ENCODE measurements at regions not wholly inside any gene's neighbourhood (a gene's known extent, or its start where the extent isn't known, plus 50 kb on each side); places are given as distances from the start of the nearest gene placed in this dataset.
"Not testable (repeated sequence)": the region's sequence is repeated elsewhere in the genome, so short reads cannot be mapped to it uniquely, and the experiment has no call there.

DNA sequence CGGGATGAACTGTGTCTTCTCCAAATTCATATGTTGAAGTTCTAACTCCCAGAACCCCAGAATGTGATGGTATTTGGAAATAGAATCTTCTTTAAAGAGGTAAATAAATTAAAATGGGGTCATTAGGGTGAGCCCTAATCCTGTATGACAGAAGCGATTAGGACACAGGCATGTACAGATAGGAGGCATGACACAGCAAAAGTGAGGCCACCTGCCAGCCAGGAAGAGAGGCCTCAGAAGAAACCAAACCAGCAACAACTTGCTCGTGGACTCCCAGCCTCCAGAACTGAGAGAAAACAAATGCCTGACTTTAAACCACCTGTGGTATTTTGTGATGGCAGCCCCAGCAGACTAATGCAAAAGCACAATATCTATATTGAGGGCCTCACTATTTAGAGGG, 214.3 kb downstream of the NEBL start:
- no peaks in the 10 kb centered on the region for H3K27me3 Mint-ChIP-seq
- POLR2A ChIA-PET = no interaction called here

DNA sequence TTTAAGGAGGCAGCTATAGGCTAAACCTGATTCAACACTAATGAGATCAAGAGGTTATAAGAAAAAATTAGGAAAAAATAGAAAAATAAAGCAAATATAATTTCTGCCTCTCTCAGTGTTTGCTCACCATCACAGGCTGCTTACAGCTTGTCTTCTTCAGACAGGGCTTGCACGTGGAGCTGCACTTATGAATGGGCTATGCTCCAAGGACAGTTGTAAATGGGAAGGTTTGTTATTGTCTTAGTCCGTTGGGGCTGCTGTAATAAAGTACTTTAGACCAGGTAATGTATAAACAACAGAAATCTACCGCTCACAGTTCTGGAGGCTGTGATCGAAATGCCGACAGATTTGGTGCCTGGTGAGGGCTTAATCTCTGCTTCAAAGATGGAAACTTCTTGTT, 219.8 kb downstream of the NEBL start:
- no peaks in the 10 kb centered on the region for H3K4me1 Mint-ChIP-seq
- POLR2A ChIA-PET = no interaction called here

More for the DNA sequence above, 214.3 kb downstream of the NEBL start:
- no peak for DNase-seq
- CTCF ChIA-PET = no interaction called here
- Mint-ChIP-seq H3K27ac (no peak overlapping the region), H3K36me3 (ENCODE audit: low read depth) (no peaks in the 10 kb centered on the region), H3K4me1 (no peaks in the 10 kb centered on the region), H3K9me3 (peaks cover 9% of the 10 kb centered on the region), H3K4me3 (no peak overlapping the region)

DNA sequence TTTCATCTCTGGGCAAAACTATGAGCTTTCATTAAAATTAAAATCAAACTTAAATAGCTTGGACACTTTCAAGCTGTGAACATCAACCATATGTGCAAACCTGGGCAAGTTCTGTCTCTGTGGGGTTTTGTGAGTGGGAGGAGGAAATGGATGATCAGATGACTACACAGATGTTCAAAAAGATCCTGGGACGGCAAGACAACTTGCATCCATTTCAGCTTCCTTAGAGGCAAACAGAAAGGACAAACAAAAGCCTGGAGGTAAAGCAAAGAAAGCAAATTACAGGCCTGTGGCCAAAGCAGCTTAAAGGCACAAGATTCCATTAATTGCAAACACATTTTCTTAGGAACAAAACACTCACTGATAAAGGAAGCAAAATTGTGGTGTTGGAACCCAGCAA, 222.2 kb downstream of the NEBL start:
- Mint-ChIP-seq H3K4me1 (no peaks in the 10 kb centered on the region), H3K36me3 (ENCODE audit: low read depth) (no peaks in the 10 kb centered on the region), H3K9me3 (peaks cover 8% of the 10 kb centered on the region), H3K4me3 (no peak overlapping the region), H3K27ac (no peak overlapping the region), H3K27me3 (no peaks in the 10 kb centered on the region)
- DNase-seq = no peak
- CTCF ChIA-PET = no interaction called here
- POLR2A ChIA-PET = no interaction called here

More for the DNA sequence above, 219.8 kb downstream of the NEBL start:
- DNase-seq = no peak
- Mint-ChIP-seq H3K36me3 (ENCODE audit: low read depth) (no peaks in the 10 kb centered on the region), H3K9me3 (peaks cover 5% of the 10 kb centered on the region), H3K4me3 (no peak overlapping the region), H3K27me3 (no peaks in the 10 kb centered on the region), H3K27ac (no peak overlapping the region)
- CTCF ChIA-PET = no interaction called here

DNA sequence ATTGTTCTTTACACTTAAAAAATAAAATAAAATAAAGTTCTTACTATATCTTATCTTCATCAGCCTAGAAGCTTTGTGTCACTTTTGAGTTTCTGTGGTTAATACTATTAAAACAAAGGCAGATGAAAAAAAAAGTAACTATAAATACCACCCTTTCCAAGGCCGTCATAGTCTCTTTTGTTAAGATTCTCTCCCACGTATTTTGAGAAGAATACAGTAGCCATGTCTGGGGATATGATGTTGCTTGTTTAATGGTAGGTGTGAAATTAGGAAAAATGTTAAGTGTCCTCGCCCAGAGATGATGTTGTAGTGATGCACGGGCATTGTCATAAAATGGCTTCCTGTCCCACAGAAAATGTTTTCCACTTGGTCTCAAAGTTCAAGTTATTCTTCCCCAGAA, 223.9 kb downstream of the NEBL start:
- H3K27ac Mint-ChIP-seq = no peak overlapping the region
- CTCF ChIA-PET = no interaction called here

DNA sequence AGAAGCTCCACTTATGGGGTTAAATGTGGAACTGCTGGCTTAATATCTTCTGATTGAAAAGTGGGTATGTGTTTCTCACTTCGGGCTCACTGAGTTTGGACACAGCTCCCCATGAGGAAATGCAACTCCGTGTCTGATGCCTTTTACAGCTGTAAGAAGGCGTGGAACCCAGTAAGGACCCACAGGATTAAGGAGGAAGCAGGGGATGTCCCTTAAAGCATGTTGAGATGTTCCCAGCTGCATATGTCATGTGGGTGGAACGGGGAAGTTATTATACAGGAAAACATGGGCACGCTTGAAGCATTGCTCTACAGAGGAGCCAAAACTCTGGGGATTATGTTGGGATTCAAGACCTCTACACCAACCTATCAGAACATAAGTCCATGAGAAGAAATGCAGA, 224.4 kb downstream of the NEBL start:
- Mint-ChIP-seq H3K4me3 (no peak overlapping the region), H3K9me3 (peaks cover 7% of the 10 kb centered on the region), H3K27me3 (no peaks in the 10 kb centered on the region), H3K4me1 (no peaks in the 10 kb centered on the region), H3K36me3 (ENCODE audit: low read depth) (no peaks in the 10 kb centered on the region), H3K27ac (no peak overlapping the region)
- ChIA-PET POLR2A (no interaction called here), CTCF (no interaction called here)
- no peak for DNase-seq

More for the DNA sequence above, 223.9 kb downstream of the NEBL start:
- Mint-ChIP-seq H3K36me3 (ENCODE audit: low read depth) (no peaks in the 10 kb centered on the region), H3K9me3 (peaks cover 5% of the 10 kb centered on the region), H3K27me3 (no peaks in the 10 kb centered on the region), H3K4me1 (no peaks in the 10 kb centered on the region), H3K4me3 (no peak overlapping the region)
- no peak for DNase-seq
- POLR2A ChIA-PET = no interaction called here

DNA sequence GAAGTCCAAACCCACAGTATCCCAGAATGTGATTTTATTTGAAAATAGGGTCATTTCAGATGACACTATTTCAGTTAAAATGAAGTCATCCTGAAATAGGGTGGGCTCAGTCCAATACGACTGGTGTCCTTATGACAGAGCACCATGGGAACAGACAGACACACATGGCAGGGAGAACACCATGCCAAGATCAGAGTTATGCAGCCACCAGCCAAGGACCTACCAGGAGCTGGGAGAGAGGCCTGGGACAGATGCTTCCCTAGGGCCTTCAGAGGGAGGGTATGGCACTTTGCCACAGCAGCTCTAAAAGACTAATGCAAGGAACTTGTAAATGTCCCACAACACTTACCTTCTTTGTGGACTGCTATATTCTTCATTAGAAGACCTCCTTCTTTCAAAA, 226.5 kb downstream of the NEBL start:
- Mint-ChIP-seq H3K27me3 (no peaks in the 10 kb centered on the region), H3K4me3 (no peak overlapping the region), H3K4me1 (no peaks in the 10 kb centered on the region), H3K9me3 (peaks cover 11% of the 10 kb centered on the region), H3K36me3 (ENCODE audit: low read depth) (no peaks in the 10 kb centered on the region), H3K27ac (no peak overlapping the region)
- ChIA-PET CTCF (no interaction called here), POLR2A (no interaction called here)
- no peak for DNase-seq

DNA sequence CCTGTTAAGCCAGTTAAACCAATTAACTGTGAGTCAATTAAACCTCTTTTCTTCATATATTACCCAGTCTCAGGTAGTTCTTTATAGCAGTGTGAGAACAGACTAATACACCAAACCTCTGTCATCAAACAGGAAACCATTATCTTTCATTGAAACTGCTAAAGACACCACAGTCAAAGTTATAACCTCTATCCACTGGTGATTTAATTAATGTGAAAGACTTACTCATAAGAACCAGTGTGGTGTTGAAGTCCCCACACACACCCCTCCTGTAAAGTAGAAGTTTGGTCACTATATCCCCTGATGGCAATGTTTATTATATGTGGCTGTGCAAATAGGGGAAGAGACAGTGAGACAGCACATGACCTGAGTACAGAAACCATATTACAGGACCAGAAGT, 228.1 kb downstream of the NEBL start:
- no peak for DNase-seq
- H3K27ac Mint-ChIP-seq = no peak overlapping the region
- CTCF ChIA-PET = no interaction called here
- POLR2A ChIA-PET = no interaction called here
- H3K36me3 Mint-ChIP-seq (ENCODE audit: low read depth) = no peaks in the 10 kb centered on the region
- no peaks in the 10 kb centered on the region for H3K4me1 Mint-ChIP-seq
- H3K4me3 Mint-ChIP-seq = no peak overlapping the region
- H3K9me3 Mint-ChIP-seq = peaks cover 11% of the 10 kb centered on the region
- H3K27me3 Mint-ChIP-seq = no peaks in the 10 kb centered on the region

DNA sequence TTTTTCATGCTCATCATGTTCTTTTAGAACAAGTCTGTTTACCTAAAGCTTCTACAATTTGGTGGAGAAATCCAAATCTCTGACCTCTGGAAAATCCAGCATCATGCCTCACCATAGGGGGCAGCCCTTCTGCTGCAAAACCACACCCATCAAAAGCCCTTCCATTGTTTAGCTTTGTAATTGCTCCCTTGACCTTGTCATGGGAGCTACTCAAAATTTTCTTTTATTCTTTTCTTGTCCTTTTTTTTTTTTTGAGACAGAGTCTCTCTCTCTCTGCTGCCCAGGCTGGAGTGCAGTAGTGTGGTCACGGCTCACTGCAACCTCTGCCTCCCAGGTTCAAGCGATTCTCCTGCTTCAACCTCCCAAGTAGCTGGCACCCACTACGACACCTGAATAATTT, 234.4 kb downstream of the NEBL start:
- H3K9me3 Mint-ChIP-seq = peaks cover 7% of the 10 kb centered on the region
- H3K36me3 Mint-ChIP-seq (ENCODE audit: low read depth) = no peaks in the 10 kb centered on the region
- ChIA-PET POLR2A (no interaction called here), CTCF (no interaction called here)
- DNase-seq = no peak
- no peak overlapping the region for H3K27ac Mint-ChIP-seq
- no peaks in the 10 kb centered on the region for H3K4me1 Mint-ChIP-seq
- H3K4me3 Mint-ChIP-seq = no peak overlapping the region
- H3K27me3 Mint-ChIP-seq = no peaks in the 10 kb centered on the region

DNA sequence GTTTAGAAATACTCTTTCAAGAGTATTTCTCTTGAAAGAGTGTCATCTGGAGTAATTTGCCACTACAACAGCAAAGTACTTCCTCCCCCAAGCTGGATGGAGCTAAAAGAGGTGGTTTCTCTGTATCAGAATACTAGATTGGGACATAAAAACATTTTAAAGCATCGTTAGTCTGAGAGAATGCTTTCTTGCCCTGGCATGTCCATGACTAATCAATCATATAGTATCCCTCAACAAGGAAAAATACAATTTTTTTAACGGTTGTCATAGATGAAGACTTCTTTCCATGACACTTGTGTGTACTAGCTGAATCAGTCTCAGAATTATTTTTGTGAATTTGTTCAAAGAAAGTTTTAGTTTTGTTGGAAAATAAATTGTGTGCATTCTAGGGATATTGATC, 237.9 kb downstream of the NEBL start:
- Mint-ChIP-seq H3K4me3 (no peak overlapping the region), H3K4me1 (no peaks in the 10 kb centered on the region), H3K27me3 (no peaks in the 10 kb centered on the region), H3K9me3 (peaks cover 3% of the 10 kb centered on the region), H3K36me3 (ENCODE audit: low read depth) (no peaks in the 10 kb centered on the region), H3K27ac (no peak overlapping the region)
- CTCF ChIA-PET = no interaction called here
- no peak for DNase-seq
- POLR2A ChIA-PET = no interaction called here

DNA sequence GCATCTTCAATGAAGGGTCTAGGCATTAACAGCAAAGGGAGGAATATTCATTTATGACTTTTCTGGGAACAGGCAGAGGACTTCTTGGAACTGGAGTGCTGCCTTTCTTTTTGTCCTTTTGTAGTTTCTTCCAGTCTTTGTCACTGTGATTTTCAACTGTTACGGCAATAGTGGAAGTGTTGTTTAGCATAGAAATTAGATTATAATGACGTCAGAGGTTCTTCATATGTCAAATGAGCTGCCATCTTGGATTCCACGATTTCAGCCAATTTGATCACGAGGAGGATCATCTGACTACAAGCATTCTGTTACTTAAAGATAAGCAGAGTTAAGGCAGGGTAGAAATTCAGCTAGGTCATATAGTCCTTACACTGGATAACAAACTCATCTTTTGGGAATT, 239.0 kb downstream of the NEBL start:
- no peaks in the 10 kb centered on the region for H3K36me3 Mint-ChIP-seq (ENCODE audit: low read depth)
- peaks cover 3% of the 10 kb centered on the region for H3K9me3 Mint-ChIP-seq
- H3K4me3 Mint-ChIP-seq = no peak overlapping the region
- H3K4me1 Mint-ChIP-seq = no peaks in the 10 kb centered on the region
- no peak overlapping the region for H3K27ac Mint-ChIP-seq
- DNase-seq = no peak
- ChIA-PET POLR2A (no interaction called here), CTCF (no interaction called here)
- H3K27me3 Mint-ChIP-seq = no peaks in the 10 kb centered on the region

DNA sequence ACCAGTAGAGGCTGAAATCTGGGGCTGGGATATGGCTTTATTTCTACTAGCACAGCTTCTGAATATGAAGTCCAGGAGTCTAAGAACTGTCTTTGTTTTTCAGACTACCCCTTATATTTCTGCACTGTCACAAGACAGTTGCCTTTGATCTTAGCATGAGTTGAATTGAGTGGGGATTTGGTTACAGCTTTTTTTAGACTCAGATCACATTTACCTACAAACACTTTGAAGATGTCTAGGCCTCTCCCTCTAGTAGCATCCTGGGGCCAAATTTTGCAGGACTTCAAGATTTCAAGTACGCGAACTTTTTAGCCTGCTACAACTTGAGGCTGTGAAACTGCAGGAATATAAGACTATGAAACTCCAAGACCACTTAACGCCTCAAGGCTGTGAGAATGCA, 240.2 kb downstream of the NEBL start:
- ChIA-PET CTCF (no interaction called here), POLR2A (no interaction called here)
- H3K36me3 Mint-ChIP-seq (ENCODE audit: low read depth) = no peaks in the 10 kb centered on the region
- no peaks in the 10 kb centered on the region for H3K27me3 Mint-ChIP-seq
- DNase-seq = no peak
- H3K4me3 Mint-ChIP-seq = no peak overlapping the region
- peaks cover 3% of the 10 kb centered on the region for H3K9me3 Mint-ChIP-seq
- H3K4me1 Mint-ChIP-seq = no peaks in the 10 kb centered on the region
- H3K27ac Mint-ChIP-seq = no peak overlapping the region

DNA sequence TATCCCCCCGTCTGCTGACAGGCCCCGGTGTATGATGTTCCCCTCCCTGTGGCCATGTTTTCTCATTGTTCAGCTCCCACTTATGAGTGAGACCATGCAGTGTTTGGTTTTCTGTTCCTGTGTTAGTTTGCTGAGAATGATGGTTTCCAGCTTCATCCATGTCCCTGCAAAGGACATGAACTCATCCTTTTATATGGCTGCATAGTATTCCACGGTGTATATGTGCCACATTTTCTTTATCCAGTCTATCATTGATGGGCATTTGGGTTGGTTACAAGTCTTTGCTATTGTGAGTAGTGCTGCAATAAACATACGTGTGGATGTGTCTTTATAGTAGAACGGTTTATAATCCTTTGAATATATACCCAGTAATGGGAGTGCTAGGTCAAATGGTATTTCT, 244.7 kb downstream of the NEBL start:
- POLR2A ChIA-PET, H3K4me3 Mint-ChIP-seq, H3K27ac Mint-ChIP-seq: not testable (repeated sequence)

DNA sequence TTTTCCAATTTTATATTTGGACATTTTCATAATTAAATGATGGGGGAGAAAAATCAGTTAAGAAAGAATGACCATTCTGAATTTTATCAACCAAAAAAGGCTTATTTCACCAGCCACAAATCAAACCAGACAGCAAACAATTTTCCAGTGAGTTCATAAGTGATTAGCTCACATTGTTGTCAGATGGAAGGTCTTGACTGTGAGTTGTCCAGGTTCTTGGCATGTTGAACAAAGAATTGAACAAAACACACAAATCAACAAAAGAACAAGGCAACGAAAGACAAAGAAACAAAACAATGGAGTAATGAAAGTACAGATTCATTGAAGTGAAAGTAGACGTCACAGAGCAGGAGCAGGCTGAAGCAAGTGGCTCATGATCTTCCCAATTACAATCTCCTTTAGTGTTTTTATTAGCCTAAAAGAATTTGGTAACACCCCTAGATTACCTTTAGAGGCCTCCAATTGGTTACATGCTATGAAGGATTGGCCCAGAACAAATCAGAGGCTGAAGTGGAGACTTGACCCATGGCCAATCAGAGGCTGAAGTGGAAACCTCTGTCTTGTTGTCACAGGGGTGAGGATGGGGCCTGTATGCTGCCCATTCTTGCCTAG, 248.7 kb downstream of the NEBL start:
- H3K4me3 Mint-ChIP-seq = no peak overlapping the region
- no peaks in the 10 kb centered on the region for H3K4me1 Mint-ChIP-seq
- H3K27ac Mint-ChIP-seq = no peak overlapping the region
- H3K9me3 Mint-ChIP-seq = peaks cover 3% of the 10 kb centered on the region
- H3K36me3 Mint-ChIP-seq (ENCODE audit: low read depth) = no peaks in the 10 kb centered on the region
- ChIA-PET CTCF (no interaction called here), POLR2A (no interaction called here)
- DNase-seq = no peak
- no peaks in the 10 kb centered on the region for H3K27me3 Mint-ChIP-seq

More for the DNA sequence above, 244.7 kb downstream of the NEBL start:
- H3K27me3 Mint-ChIP-seq; H3K4me1 Mint-ChIP-seq; DNase-seq; H3K9me3 Mint-ChIP-seq; H3K36me3 Mint-ChIP-seq (ENCODE audit: low read depth); CTCF ChIA-PET: not testable (repeated sequence)

DNA sequence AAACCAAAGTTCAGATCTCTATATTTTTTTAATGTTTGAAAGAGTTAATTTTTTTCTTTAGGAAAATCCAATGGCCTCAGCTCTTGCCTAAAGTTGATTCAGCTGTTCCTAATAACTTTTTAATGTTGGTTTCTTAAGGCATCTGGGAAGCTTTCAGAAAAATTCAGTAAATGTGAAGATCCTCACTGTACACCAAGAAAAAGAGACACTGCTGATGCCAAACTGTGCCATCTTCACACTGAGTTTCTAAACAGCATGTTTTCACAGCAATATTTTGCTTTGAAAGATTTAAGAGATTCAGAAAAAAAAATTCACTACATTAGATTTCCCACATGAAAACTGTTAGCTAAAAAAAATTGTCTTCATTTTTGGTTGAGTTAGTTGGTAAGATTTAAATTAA, 249.4 kb downstream of the NEBL start:
- CTCF ChIA-PET = no interaction called here
- POLR2A ChIA-PET = no interaction called here

DNA sequence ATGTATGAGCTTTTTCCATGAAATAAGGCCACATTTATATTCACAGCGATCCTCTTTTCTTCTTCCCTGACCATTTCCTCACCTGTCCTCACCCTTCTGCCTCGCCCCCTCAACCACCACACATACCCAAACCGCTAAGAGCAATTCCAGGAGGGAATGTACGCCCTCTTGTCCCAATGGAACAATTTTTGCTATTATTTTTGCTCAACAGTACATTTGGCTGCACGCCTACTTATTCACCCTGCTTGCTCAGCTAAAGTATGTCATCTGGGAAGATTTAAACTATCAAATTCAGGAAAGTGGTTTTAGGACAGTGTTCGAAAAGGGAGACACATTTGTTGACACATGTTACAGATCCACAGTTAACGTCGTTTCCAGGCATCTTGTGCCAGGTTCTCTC, 252.7 kb downstream of the NEBL start:
- ChIA-PET POLR2A (no interaction called here), CTCF (no interaction called here)
- H3K36me3 Mint-ChIP-seq (ENCODE audit: low read depth) = no peaks in the 10 kb centered on the region
- no peaks in the 10 kb centered on the region for H3K9me3 Mint-ChIP-seq
- no peaks in the 10 kb centered on the region for H3K4me1 Mint-ChIP-seq
- no peak overlapping the region for H3K4me3 Mint-ChIP-seq
- H3K27ac Mint-ChIP-seq = no peak overlapping the region
- no peak for DNase-seq
- H3K27me3 Mint-ChIP-seq = no peaks in the 10 kb centered on the region

More for the DNA sequence above, 249.4 kb downstream of the NEBL start:
- Mint-ChIP-seq H3K27me3 (no peaks in the 10 kb centered on the region), H3K9me3 (peaks cover 3% of the 10 kb centered on the region), H3K27ac (no peak overlapping the region), H3K36me3 (ENCODE audit: low read depth) (no peaks in the 10 kb centered on the region), H3K4me3 (no peak overlapping the region), H3K4me1 (no peaks in the 10 kb centered on the region)
- DNase-seq = no peak

Measured in activated CD4-positive, alpha-beta T cell treated with anti-CD3 and anti-CD28 coated beads, Interleukin-2, amount 10 ng/mL, durations not matched to agents 7 days and 5 days (primary cell).